GM19397 (cell line): ENCODE measurements at regions not wholly inside any gene's neighbourhood (a gene's known extent, or its start where the extent isn't known, plus 50 kb on each side); places are given as distances from the start of the nearest gene placed in this dataset.
"Not testable (repeated sequence)": the region's sequence is repeated elsewhere in the genome, so short reads cannot be mapped to it uniquely, and the experiment has no call there.

ENCODE experiments used
- ATAC-seq: cut with Tn5 transposase; IDR thresholded peaks from one replicate; pipeline ENCODE4 v1.9.1; 2021; ENCODE audit warnings: mild to moderate bottlenecking, moderate library complexity; ENCODE audit not compliant: unreplicated experiment

GRCh38 chr6:163702736-163703135, 288.2 kb downstream of the QKI start:
- no peak for ATAC-seq

- no peak for ATAC-seq
These were observed 287.2 kb downstream of the QKI start for GRCh38 chr6:163701762-163702161.

- no peak for ATAC-seq
These were observed 283.6 kb downstream of the QKI start for GRCh38 chr6:163698086-163698485.

- ATAC-seq = not testable (repeated sequence)
These were observed 281.8 kb downstream of the QKI start for GRCh38 chr6:163696311-163696710.

GRCh38 chr6:163695414-163695864, 280.9 kb downstream of the QKI start:
- ATAC-seq = no peak

GRCh38 chr6:163694988-163695398, 280.5 kb downstream of the QKI start:
- no peak for ATAC-seq

- ATAC-seq = no peak
These were observed 279.6 kb downstream of the QKI start for GRCh38 chr6:163694072-163694471.

GRCh38 chr6:163691049-163691448, 276.5 kb downstream of the QKI start:
- ATAC-seq = no peak

- ATAC-seq = no peak
These were observed 274.3 kb downstream of the QKI start for GRCh38 chr6:163688739-163689362.

GRCh38 chr6:163687075-163687474, 272.6 kb downstream of the QKI start:
- ATAC-seq = no peak

- ATAC-seq = no peak
These were observed 271.8 kb downstream of the QKI start for GRCh38 chr6:163686301-163686700.

GRCh38 chr6:163683105-163683622, 268.6 kb downstream of the QKI start:
- no peak for ATAC-seq

- no peak for ATAC-seq
These were observed 265.2 kb downstream of the QKI start for GRCh38 chr6:163679753-163680152.

GRCh38 chr6:163679012-163679660, 264.6 kb downstream of the QKI start:
- no peak for ATAC-seq

GRCh38 chr6:163675611-163676010, 261.1 kb downstream of the QKI start:
- no peak for ATAC-seq

- ATAC-seq = no peak
These were observed 258.2 kb downstream of the QKI start for GRCh38 chr6:163672710-163673109.

- no peak for ATAC-seq
These were observed 257.3 kb downstream of the QKI start for GRCh38 chr6:163671791-163672190.

GRCh38 chr6:163671355-163671754, 256.8 kb downstream of the QKI start:
- ATAC-seq = no peak

- no peak for ATAC-seq
These were observed 255.8 kb downstream of the QKI start for GRCh38 chr6:163670336-163670735.

- ATAC-seq = peak; percentile 51
These were observed 253.5 kb downstream of the QKI start for GRCh38 chr6:163668061-163668426.

- ATAC-seq = peak; percentile 96
These were observed 253.0 kb downstream of the QKI start for GRCh38 chr6:163667372-163668060.

- no peak for ATAC-seq
These were observed 250.9 kb downstream of the QKI start for GRCh38 chr6:163665464-163665863.
